ENCODE measurements at regions not wholly inside any gene's neighbourhood (a gene's known extent, or its start where the extent isn't known, plus 50 kb on each side); places are given as distances from the start of the nearest gene placed in this dataset.

DNA sequence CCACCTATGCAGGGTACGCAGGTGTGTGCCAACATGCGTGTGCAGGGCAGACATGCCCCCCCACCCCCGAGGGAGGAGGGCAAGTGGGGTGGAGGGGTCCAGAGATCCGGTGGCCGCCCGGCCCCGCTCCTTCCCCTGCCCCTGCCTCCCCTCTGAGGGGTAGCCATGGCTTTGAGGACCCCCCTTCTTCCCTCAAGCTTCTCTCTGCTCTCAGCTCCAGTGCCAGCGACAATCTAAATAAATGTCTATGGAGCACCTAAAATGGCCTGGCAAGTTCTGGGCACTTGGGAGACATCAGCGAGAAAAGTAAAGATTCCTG lies 91.9 kb downstream of the ZFP36L2 start:
- POLR2A ChIA-PET, result no interaction called here
- no peaks in the 10 kb centered on the region for H3K9me3 ChIP-seq (replicated peaks; ENCODE audit: control insufficient read depth, insufficient read depth, low read length)

More for the DNA sequence above, 91.9 kb downstream of the ZFP36L2 start:
- CTCF ChIA-PET, result interaction anchor here (0.6 to 2.0 kb wide), 7 partner anchors 35 to 350 kb away, joined by 3 to 6 read pairs (median 4); no protein-coding TSS in a partner anchor
- Histone ChIP-seq H3K36me3 (ENCODE audit: control insufficient read depth in 2 of 2, extremely low read depth in 1 of 2, insufficient read depth in 2 of 2, low read length in 2 of 2) (no peaks in the 10 kb centered on the region), H3K27me3 (ENCODE audit: control insufficient read depth in 2 of 2, insufficient read depth in 2 of 2, low read length in 2 of 2) (no peaks in the 10 kb centered on the region), H2AFZ (ENCODE audit: low read depth, low read length) (no peak overlapping the region), H3K4me3 (replicated peaks in 1 of 3; ENCODE audit: insufficient read depth in 1 of 3, low read depth in 1 of 3, low read length in 3 of 3) (no peak overlapping the region), H3K9me1 (replicated peaks; ENCODE audit: control insufficient read depth, extremely low read depth, insufficient read depth, low read length) (no peaks in the 10 kb centered on the region), H3K9ac (replicated peaks; ENCODE audit: extremely low read depth, insufficient read depth, low read length) (no peak overlapping the region), H4K20me1 (replicated peaks; ENCODE audit: control insufficient read depth, extremely low read depth, insufficient read depth, low read length) (no peaks in the 10 kb centered on the region), H3K4me2 (ENCODE audit: insufficient read depth, low read length) (no peak overlapping the region), H3K27ac (ENCODE audit: insufficient read depth, low read depth, low read length) (no peak overlapping the region), H3K4me1 (ENCODE audit: control insufficient read depth, extremely low read depth, insufficient read depth, low read length) (peaks cover 15% of the 10 kb centered on the region), H3K79me2 (ENCODE audit: control insufficient read depth, insufficient read depth, low read length) (no peaks in the 10 kb centered on the region)
- no peak for FAIRE-seq
- intact Hi-C loops (cut with micrococcal nuclease) (loop anchor here (5.0 kb wide), 1 partner anchor 408 kb away; no protein-coding TSS in a partner anchor), dilution Hi-C loops (cut with MboI; ENCODE audit: extremely low pct_ligation_motif_present, low sequenced_read_pairs) (no loop called here)
- no peak for DNase-seq (ENCODE audit: low read depth, low spot score)
- TF ChIP-seq GATA2 (IDR thresholded peaks at IDR 0.05; ENCODE audit: insufficient read depth, insufficient read length, low read depth, low read length), result no peak
- TF ChIP-seq POLR2A (IDR thresholded peaks at IDR 0.05; ENCODE audit: low read depth, low read length), result no peak
- no peak for TF ChIP-seq POLR2AphosphoS5 (IDR thresholded peaks at IDR 0.05; ENCODE audit: insufficient read depth, low read depth, low read length)
- TF ChIP-seq FOS (IDR thresholded peaks at IDR 0.05; ENCODE audit: borderline replicate concordance, insufficient read depth, low read length), result no peak
- TF ChIP-seq MYC (IDR thresholded peaks at IDR 0.05; ENCODE audit: low read depth, low read length), result no peak
- TF ChIP-seq EZH2 (IDR thresholded peaks at IDR 0.05; ENCODE audit: borderline replicate concordance, low read depth, low read length, severe bottlenecking), result no peak
- no peak for TF ChIP-seq JUN (IDR thresholded peaks at IDR 0.05; ENCODE audit: borderline replicate concordance, insufficient read depth, insufficient read length, low read depth)
- TF ChIP-seq, protein P1, sequence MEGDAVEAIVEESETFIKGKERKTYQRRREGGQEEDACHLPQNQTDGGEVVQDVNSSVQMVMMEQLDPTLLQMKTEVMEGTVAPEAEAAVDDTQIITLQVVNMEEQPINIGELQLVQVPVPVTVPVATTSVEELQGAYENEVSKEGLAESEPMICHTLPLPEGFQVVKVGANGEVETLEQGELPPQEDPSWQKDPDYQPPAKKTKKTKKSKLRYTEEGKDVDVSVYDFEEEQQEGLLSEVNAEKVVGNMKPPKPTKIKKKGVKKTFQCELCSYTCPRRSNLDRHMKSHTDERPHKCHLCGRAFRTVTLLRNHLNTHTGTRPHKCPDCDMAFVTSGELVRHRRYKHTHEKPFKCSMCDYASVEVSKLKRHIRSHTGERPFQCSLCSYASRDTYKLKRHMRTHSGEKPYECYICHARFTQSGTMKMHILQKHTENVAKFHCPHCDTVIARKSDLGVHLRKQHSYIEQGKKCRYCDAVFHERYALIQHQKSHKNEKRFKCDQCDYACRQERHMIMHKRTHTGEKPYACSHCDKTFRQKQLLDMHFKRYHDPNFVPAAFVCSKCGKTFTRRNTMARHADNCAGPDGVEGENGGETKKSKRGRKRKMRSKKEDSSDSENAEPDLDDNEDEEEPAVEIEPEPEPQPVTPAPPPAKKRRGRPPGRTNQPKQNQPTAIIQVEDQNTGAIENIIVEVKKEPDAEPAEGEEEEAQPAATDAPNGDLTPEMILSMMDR (IDR thresholded peaks at IDR 0.05; ENCODE audit: extremely low read depth in 1 of 2, insufficient read depth in 1 of 2, low read depth in 1 of 2, low read length in 2 of 2), result no peak
- TF ChIP-seq, protein P2, sequence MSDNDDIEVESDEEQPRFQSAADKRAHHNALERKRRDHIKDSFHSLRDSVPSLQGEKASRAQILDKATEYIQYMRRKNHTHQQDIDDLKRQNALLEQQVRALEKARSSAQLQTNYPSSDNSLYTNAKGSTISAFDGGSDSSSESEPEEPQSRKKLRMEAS (IDR thresholded peaks at IDR 0.05; ENCODE audit: insufficient read depth, insufficient read length), result no peak
- BruUV-seq (replicated peaks), result no TSS peak

All from endothelial cell of umbilical vein (primary cell).